ENCODE measurements at regions not wholly inside any gene's neighbourhood (a gene's known extent, or its start where the extent isn't known, plus 50 kb on each side); places are given as distances from the start of the nearest gene placed in this dataset.
"Not testable (repeated sequence)": the region's sequence is repeated elsewhere in the genome, so short reads cannot be mapped to it uniquely, and the experiment has no call there.

GRCh38 chr7:153408360-153409335 lies 643.5 kb upstream of the DPP6 start:
- no peak overlapping the region for H3K4me3 Mint-ChIP-seq
- no peak overlapping the region for H3K27ac Mint-ChIP-seq
- peaks cover 0 to 3% (median 0%) of the 10 kb centered on the region in 3 donors for H3K36me3 Mint-ChIP-seq
- no peaks in the 10 kb centered on the region for H3K4me1 Mint-ChIP-seq
- no peak for DNase-seq
- H3K9me3 Mint-ChIP-seq, result peaks cover 13 to 53% (median 27%) of the 10 kb centered on the region in 6 donors
- peaks cover 0 to 4% (median 2%) of the 10 kb centered on the region in 3 donors for H3K27me3 Mint-ChIP-seq (ENCODE audit: low read depth in 3 of 3)

DNA sequence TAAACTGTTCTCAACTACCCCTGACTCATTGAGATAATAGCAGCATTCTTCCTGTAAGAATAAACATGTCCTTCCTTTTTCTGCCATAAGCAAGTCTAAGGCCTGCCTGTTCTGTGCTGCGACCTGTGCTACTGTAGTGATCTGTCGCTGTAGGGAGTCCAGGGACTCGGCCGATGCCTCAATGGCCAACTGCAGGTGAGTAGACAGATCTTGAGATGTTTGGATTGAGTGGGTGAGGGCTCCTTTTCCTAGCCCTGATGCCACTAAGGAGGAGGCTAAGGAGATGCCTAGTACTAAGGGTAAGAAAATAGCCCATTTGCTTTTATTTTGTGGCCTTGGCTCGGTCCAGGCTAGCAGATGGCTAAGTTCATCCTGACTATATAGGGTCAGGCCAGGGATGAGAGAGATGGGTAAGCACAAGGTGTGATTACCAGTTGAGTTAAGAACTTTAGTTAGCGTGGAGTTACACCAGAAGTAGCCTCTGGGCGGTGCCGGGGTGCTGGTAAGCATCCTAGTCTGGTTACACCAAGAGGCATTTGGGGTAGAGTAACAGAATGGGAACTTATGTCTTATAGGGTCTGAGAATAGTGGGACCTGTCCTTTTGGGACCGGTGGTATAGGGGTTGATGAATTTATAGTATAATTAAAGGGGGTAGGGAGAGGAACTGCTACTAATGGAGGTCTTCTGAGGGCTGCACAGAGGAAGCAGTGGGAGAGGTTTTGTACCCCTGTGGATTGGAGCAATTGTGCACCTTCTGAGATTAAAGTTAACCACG lies 642.4 kb upstream of the DPP6 start:
- not testable (repeated sequence) for H3K4me3 Mint-ChIP-seq; H3K4me1 Mint-ChIP-seq; H3K27ac Mint-ChIP-seq; DNase-seq; H3K27me3 Mint-ChIP-seq (ENCODE audit: low read depth in 3 of 3); H3K36me3 Mint-ChIP-seq
- H3K9me3 Mint-ChIP-seq, result peaks cover 13 to 62% (median 29%) of the 10 kb centered on the region in 6 donors

DNA sequence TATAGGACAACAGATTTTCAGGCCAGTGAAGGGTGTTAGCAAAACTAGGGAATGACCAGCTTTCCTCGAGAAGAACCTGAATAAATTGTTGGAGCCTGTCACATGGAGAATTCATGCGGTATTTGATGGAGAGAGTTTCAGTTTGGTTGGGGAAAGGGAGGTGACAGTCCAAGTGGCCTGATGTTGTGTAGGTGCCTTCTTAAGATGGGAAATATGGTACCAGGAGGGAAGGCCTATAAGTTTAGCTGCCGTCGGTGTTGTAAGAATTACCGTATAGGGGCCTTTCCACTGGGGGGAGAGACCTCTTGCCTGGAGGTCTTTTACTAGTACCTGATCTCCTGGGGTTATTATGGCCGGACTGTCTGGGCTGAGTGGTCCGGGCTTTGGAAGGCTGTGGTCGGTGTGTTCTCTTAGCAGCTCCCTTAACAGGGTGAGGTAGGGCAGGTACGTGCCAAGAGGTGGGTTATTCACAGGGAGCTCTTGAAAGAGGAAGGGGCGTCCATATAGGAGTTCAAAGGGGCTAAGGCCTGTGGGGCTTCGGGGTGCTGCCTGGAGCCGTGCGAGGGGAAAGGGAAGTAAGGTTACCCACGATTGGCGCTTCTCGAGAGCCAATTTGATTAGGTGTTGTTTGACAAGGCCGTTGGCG lies 641.1 kb upstream of the DPP6 start:
- not testable (repeated sequence) for DNase-seq; H3K4me1 Mint-ChIP-seq; H3K36me3 Mint-ChIP-seq; H3K27me3 Mint-ChIP-seq (ENCODE audit: low read depth in 3 of 3); H3K4me3 Mint-ChIP-seq; H3K27ac Mint-ChIP-seq
- H3K9me3 Mint-ChIP-seq, result peaks cover 20 to 66% (median 32%) of the 10 kb centered on the region in 6 donors

- not testable (repeated sequence) for H3K27me3 Mint-ChIP-seq (ENCODE audit: low read depth in 3 of 3); H3K4me1 Mint-ChIP-seq; H3K27ac Mint-ChIP-seq; H3K4me3 Mint-ChIP-seq; DNase-seq; H3K36me3 Mint-ChIP-seq
- peaks cover 19 to 62% (median 32%) of the 10 kb centered on the region in 6 donors for H3K9me3 Mint-ChIP-seq
Measured at GRCh38 chr7:153412114-153412823, 639.9 kb upstream of the DPP6 start.

GRCh38 chr7:153412824-153413198 lies 639.4 kb upstream of the DPP6 start:
- not testable (repeated sequence) for H3K27me3 Mint-ChIP-seq (ENCODE audit: low read depth in 3 of 3); H3K27ac Mint-ChIP-seq; H3K4me3 Mint-ChIP-seq; H3K36me3 Mint-ChIP-seq; H3K4me1 Mint-ChIP-seq; DNase-seq
- H3K9me3 Mint-ChIP-seq, result peaks cover 18 to 59% (median 30%) of the 10 kb centered on the region in 6 donors

- Mint-ChIP-seq H3K27ac (no peak overlapping the region), H3K27me3 (ENCODE audit: low read depth in 3 of 3) (peaks cover 0 to 4% (median 0%) of the 10 kb centered on the region in 3 donors), H3K36me3 (peaks cover 0 to 3% (median 0%) of the 10 kb centered on the region in 3 donors), H3K4me1 (no peaks in the 10 kb centered on the region), H3K9me3 (peaks cover 16 to 62% (median 29%) of the 10 kb centered on the region in 6 donors), H3K4me3 (no peak overlapping the region)
- no peak for DNase-seq
Measured at GRCh38 chr7:153413199-153413539, 639.0 kb upstream of the DPP6 start.

DNA sequence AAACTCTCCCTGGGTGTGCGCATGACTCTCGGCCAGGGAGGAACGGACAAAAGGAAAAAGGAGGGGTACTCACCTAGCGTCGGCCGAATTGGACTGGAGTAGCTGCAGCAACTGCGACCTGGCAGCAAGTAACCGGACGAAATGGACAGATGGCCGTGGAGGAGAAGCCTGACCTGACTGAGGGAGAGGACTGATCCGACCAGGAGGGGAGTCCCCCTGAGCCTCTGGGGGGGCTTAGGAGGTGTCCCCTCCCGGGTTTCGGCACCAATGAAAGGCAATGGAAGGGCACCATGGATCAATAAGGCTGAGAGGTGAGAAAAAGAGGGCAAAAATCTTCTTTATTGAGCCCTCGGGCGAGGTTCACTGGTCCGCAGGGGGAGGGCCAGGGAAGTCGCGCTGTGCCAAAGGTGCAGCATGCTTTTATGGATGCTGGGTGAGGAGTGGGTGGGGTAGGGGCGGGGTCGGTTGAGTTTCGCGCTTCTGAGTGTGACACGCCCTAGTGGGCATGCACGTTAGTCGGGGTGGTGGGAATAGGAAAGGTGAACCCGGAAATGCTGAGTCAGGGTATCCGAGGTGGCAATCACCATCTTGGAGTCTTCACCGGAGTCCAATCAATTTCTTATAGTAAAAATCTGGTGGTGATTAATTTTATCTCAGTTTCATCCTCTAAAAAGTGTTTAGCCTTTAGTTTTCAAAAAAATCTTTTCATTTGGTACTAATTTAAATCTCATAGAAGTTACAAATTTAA lies 638.5 kb upstream of the DPP6 start:
- Mint-ChIP-seq H3K27ac (no peak overlapping the region), H3K9me3 (peaks cover 14 to 67% (median 30%) of the 10 kb centered on the region in 6 donors), H3K36me3 (peaks cover 0 to 3% (median 0%) of the 10 kb centered on the region in 3 donors), H3K4me1 (no peaks in the 10 kb centered on the region), H3K4me3 (no peak overlapping the region), H3K27me3 (ENCODE audit: low read depth in 3 of 3) (peaks cover 0 to 4% (median 0%) of the 10 kb centered on the region in 3 donors)
- no peak for DNase-seq

GRCh38 chr7:153414288-153414629 lies 637.9 kb upstream of the DPP6 start:
- H3K36me3 Mint-ChIP-seq, result peaks cover 0 to 3% (median 0%) of the 10 kb centered on the region in 3 donors
- H3K4me3 Mint-ChIP-seq, result no peak overlapping the region
- H3K9me3 Mint-ChIP-seq, result peaks cover 14 to 73% (median 27%) of the 10 kb centered on the region in 6 donors
- H3K27ac Mint-ChIP-seq, result no peak overlapping the region
- DNase-seq, result no peak
- H3K27me3 Mint-ChIP-seq (ENCODE audit: low read depth in 3 of 3), result peaks cover 0 to 4% (median 0%) of the 10 kb centered on the region in 3 donors
- no peaks in the 10 kb centered on the region for H3K4me1 Mint-ChIP-seq

DNA sequence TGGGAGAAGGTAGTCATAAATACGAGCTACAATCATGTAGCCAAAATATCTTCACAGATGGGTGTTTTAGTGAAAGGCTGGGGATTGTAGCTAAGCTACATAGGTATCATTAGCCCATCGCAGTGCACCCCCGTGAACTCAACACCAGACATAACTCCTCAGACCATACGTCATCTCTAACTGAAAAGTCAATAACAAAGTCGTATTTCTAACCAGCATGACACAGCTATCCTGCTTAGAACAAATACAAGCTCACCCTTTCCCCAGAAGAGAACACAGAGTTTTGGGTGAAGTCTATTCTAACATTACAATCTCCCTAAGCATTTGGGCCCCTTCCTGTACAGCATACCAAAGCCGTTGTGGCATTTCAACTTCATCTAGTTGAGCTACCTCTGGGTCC lies 636.6 kb upstream of the DPP6 start:
- Mint-ChIP-seq H3K4me1 (no peaks in the 10 kb centered on the region), H3K27me3 (ENCODE audit: low read depth in 3 of 3) (peaks cover 0 to 2% (median 0%) of the 10 kb centered on the region in 3 donors), H3K4me3 (no peak overlapping the region), H3K27ac (no peak overlapping the region), H3K36me3 (peaks cover 0 to 3% (median 0%) of the 10 kb centered on the region in 3 donors), H3K9me3 (peaks cover 10 to 66% (median 24%) of the 10 kb centered on the region in 6 donors)
- no peak for DNase-seq

GRCh38 chr7:153422291-153423209 lies 629.6 kb upstream of the DPP6 start:
- H3K27me3 Mint-ChIP-seq (ENCODE audit: low read depth in 3 of 3), result peaks cover 0 to 2% (median 0%) of the 10 kb centered on the region in 3 donors
- H3K9me3 Mint-ChIP-seq, result peaks cover 0 to 39% (median 2%) of the 10 kb centered on the region in 6 donors
- no peak overlapping the region for H3K27ac Mint-ChIP-seq
- no peak for DNase-seq
- no peaks in the 10 kb centered on the region for H3K36me3 Mint-ChIP-seq
- H3K4me1 Mint-ChIP-seq, result no peaks in the 10 kb centered on the region
- no peak overlapping the region for H3K4me3 Mint-ChIP-seq

GRCh38 chr7:153423210-153423590 lies 629.0 kb upstream of the DPP6 start:
- Mint-ChIP-seq H3K27ac (no peak overlapping the region), H3K27me3 (ENCODE audit: low read depth in 3 of 3) (peaks cover 0 to 2% (median 0%) of the 10 kb centered on the region in 3 donors), H3K36me3 (no peaks in the 10 kb centered on the region), H3K4me1 (no peaks in the 10 kb centered on the region), H3K9me3 (peaks cover 0 to 40% (median 2%) of the 10 kb centered on the region in 6 donors), H3K4me3 (no peak overlapping the region)
- no peak for DNase-seq

GRCh38 chr7:153430931-153431330 lies 621.3 kb upstream of the DPP6 start:
- no peak overlapping the region for H3K4me3 Mint-ChIP-seq
- H3K27ac Mint-ChIP-seq, result no peak overlapping the region
- H3K27me3 Mint-ChIP-seq (ENCODE audit: low read depth in 3 of 3), result no peaks in the 10 kb centered on the region
- H3K4me1 Mint-ChIP-seq, result no peaks in the 10 kb centered on the region
- H3K36me3 Mint-ChIP-seq, result no peaks in the 10 kb centered on the region
- peaks cover 4 to 44% (median 8%) of the 10 kb centered on the region in 6 donors for H3K9me3 Mint-ChIP-seq
- no peak for DNase-seq

All from immature natural killer cell (primary cell).